ENCODE measurements at regions not wholly inside any gene's neighbourhood (a gene's known extent, or its start where the extent isn't known, plus 50 kb on each side); places are given as distances from the start of the nearest gene placed in this dataset.

GRCh38 chr3:113148284-113148683, 63.1 kb upstream of the BOC start:
- TF ChIP-seq CTCF (IDR thresholded peaks at IDR 0.05; ENCODE audit: extremely low read depth, missing control alignments): no peak
- DNase-seq (ENCODE audit: low spot score): no peak

GRCh38 chr3:113150250-113150649, 61.1 kb upstream of the BOC start:
- no peak for DNase-seq (ENCODE audit: low spot score)
- TF ChIP-seq CTCF (IDR thresholded peaks at IDR 0.05; ENCODE audit: extremely low read depth, missing control alignments): no peak

GRCh38 chr3:113151461-113152031, 59.8 kb upstream of the BOC start:
- TF ChIP-seq CTCF (IDR thresholded peaks at IDR 0.05; ENCODE audit: extremely low read depth, missing control alignments): no peak
- no peak for DNase-seq (ENCODE audit: low spot score)

- DNase-seq (ENCODE audit: low spot score): no peak
- TF ChIP-seq CTCF (IDR thresholded peaks at IDR 0.05; ENCODE audit: extremely low read depth, missing control alignments): no peak
Observed at GRCh38 chr3:113152849-113153248, 58.5 kb upstream of the BOC start.

GRCh38 chr3:113153499-113154107, 57.8 kb upstream of the BOC start:
- TF ChIP-seq CTCF (IDR thresholded peaks at IDR 0.05; ENCODE audit: extremely low read depth, missing control alignments): no peak
- DNase-seq (ENCODE audit: low spot score): no peak

GRCh38 chr3:113156816-113157333, 54.5 kb upstream of the BOC start:
- DNase-seq (ENCODE audit: low spot score): no peak
- no peak for TF ChIP-seq CTCF (IDR thresholded peaks at IDR 0.05; ENCODE audit: extremely low read depth, missing control alignments)

- DNase-seq (ENCODE audit: low spot score): no peak
- TF ChIP-seq CTCF (IDR thresholded peaks at IDR 0.05; ENCODE audit: extremely low read depth, missing control alignments): no peak
Observed at GRCh38 chr3:113157408-113158030, 53.8 kb upstream of the BOC start.
